HG03469 (cell line): ENCODE measurements at regions not wholly inside any gene's neighbourhood (a gene's known extent, or its start where the extent isn't known, plus 50 kb on each side); places are given as distances from the start of the nearest gene placed in this dataset.

Experiments
- ATAC-seq: cut with Tn5 transposase; IDR thresholded peaks from one replicate; pipeline ENCODE4 v1.9.1; 2021; ENCODE audit warnings: mild to moderate bottlenecking, moderate library complexity, moderate number of reproducible peaks; ENCODE audit not compliant: unreplicated experiment

DNA sequence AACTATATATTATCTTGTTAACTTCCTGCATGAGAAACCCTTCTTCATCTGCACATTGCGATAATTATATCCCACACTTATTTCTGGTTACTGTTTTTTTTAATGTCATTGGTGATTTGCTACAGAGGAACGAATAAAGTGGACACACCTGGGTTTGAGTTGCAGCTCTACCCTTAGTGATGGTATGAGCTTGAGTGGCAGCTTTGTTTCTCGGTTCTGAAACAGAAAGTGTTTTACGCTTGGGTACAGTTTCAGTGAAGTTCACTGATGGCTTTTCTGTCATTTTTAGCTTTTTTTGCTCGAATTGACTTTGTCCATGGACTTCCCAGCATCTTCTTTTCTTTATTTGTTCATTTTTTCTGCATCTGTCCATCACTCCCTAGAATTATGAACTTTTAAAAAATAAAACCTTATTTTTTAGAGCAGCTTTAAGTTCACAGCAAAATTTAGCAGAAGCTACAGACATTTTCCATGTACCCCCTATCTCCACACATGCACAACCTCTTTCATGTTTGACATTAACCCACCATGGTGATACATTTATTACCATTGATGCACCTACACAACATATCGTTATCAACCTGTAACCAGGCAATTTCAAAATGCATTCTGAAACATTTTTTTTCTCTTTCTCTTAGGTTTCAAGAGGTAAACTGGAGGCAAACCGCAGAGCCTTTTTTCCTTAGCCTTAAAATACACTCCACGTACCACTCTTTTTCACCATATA, 1041.6 kb upstream of the PRKX start:
- no peak for ATAC-seq

DNA sequence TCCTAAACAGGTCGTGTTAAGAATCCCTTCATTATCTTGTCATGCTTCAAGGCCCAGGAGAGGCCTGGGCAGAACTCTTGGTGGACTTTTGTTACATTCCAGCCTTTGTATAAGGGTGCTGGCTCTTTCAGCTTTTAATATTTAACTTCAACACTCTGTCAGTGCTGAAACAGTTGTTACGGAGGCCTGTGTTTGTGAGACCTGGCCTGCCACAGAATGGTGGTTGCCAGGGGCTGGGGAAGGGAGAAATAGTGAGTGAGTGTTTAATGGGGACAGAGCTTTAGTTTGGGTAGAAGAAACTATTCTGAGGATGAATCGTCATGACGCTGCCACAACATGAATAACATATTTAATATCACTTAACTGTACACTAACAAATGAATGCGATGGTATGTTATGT, 1027.6 kb upstream of the PRKX start:
- no peak for ATAC-seq

- no peak for ATAC-seq
These were observed 1021.9 kb upstream of the PRKX start for GRCh38 chrX:4735299-4735698.

- ATAC-seq = no peak
These were observed 997.4 kb upstream of the PRKX start for GRCh38 chrX:4710618-4711433.

- no peak for ATAC-seq
These were observed 995.7 kb upstream of the PRKX start for GRCh38 chrX:4708970-4709760.

DNA sequence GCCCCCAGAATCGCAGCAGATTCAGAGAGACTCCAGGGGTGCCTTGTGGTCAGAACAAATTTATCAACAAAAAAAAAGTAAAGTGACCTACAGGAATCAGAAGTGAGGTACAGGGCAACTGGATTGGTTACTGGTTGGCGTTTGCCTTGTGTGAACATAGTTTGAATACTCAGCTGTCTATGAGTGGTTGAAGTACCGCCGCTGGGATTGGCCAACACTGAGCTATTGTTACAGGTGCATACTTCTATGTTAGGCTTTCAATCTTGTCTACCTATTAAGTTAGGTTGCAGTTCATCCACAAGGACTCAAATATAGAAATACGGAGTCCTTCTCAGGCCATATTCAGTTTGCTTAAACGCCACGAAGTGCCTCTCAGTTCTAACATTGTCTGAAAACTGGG, 993.5 kb upstream of the PRKX start:
- no peak for ATAC-seq

DNA sequence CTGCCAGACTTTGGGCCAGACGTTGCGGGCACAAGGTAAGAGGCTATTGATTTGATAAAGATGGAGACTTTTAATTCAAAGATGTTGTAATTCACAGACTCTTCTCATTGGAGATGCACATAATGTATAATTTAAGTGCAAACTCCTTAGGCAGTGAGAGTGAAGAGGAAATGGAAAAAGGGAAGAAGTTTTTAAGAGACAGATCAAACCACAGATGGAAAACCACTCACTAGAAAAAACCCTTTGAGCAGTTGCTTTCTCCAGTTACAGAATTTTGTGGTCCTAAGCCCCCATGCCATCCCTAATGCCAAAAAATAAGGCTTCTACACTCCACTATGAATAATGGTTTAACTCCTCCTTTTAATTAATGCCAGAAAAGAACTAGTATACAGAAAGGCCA, 977.1 kb upstream of the PRKX start:
- ATAC-seq = no peak

- no peak for ATAC-seq
These were observed 969.2 kb upstream of the PRKX start for GRCh38 chrX:4682636-4683035.

GRCh38 chrX:4675686-4676300, 962.3 kb upstream of the PRKX start:
- no peak for ATAC-seq

- no peak for ATAC-seq
These were observed 960.8 kb upstream of the PRKX start for GRCh38 chrX:4674028-4674782.

- ATAC-seq = no peak
These were observed 957.9 kb upstream of the PRKX start for GRCh38 chrX:4671344-4671743.

GRCh38 chrX:4670606-4671005, 957.2 kb upstream of the PRKX start:
- no peak for ATAC-seq

GRCh38 chrX:4668802-4669536, 955.5 kb upstream of the PRKX start:
- no peak for ATAC-seq

- ATAC-seq = no peak
These were observed 949.6 kb upstream of the PRKX start for GRCh38 chrX:4663085-4663484.

DNA sequence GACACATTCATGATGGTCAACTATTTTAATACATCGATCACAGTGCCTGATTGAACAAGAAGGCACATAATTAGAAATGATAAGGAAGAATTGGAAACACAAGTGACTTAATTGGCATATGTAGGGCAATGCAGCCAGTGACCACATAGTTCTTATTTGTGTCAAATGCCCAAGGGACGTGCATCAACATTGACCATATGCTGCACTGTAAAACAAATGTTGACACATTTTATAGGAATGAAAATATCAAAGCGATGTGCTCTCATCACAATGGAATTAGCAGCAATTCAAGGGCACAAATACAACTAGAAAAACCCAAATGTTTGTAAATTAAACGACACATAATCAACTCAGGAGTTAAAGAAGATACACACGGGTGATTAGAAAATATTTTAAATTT, 948.3 kb upstream of the PRKX start:
- no peak for ATAC-seq

GRCh38 chrX:4656419-4656818, 943.0 kb upstream of the PRKX start:
- ATAC-seq = no peak

DNA sequence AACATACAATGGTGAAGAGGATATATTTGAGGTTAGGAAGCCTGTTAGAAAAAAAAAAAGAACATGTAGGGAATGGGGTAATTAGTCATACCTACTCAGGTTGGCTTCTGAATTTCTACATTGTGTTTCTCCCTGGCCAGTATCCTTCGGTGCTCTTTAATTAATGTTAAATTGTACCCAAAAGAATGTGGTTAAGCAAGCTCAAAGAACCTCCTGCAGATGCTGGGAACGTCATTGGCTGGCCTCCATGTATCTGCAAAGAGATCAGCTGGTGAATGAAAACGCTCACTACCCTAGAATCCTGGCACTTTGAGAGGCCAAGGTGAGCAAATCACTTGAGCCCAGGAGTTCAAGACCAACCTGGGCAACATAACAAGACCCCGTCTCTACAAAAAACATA, 942.3 kb upstream of the PRKX start:
- ATAC-seq = no peak

DNA sequence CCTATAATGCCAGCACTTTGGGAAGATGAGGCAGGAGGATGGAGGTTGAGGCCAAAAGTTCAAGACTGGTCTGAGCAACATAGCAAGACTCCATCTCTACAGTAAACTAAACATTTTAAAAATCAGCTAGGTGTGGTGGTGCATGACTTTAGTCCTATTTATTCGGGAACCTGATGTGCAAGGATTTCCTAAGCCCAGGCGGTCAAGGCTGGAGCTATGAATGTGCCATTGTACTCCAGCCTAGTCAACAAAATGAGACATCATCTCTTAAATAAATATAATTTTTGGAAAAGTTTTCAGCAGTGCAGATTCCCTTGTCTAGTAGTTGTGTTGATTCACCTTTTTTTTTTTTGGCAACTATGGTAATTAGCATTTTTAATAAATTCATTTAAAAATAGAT, 928.7 kb upstream of the PRKX start:
- ATAC-seq = no peak

DNA sequence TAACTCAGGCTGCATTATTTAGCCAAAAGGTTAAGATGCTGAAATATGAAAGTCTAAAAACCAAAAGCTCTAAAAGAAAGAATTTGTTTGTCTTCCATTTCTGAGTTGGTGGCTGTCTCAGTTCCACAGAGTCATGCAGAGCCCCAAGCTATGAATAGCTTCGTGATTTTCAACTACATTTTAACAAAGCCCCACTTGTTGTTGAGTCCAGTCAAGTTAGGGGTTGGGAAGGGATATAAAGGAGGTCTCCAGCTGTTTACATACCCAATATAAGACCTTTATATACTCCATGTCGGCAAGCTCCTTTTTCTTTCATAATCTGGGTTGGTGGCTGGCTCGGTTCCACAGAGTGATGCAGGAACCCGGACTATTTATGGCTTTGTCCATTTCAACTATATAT, 924.6 kb upstream of the PRKX start:
- no peak for ATAC-seq

GRCh38 chrX:4627414-4627813, 914.0 kb upstream of the PRKX start:
- ATAC-seq = no peak
